ENCODE measurements at regions not wholly inside any gene's neighbourhood (a gene's known extent, or its start where the extent isn't known, plus 50 kb on each side); places are given as distances from the start of the nearest gene placed in this dataset.

DNA sequence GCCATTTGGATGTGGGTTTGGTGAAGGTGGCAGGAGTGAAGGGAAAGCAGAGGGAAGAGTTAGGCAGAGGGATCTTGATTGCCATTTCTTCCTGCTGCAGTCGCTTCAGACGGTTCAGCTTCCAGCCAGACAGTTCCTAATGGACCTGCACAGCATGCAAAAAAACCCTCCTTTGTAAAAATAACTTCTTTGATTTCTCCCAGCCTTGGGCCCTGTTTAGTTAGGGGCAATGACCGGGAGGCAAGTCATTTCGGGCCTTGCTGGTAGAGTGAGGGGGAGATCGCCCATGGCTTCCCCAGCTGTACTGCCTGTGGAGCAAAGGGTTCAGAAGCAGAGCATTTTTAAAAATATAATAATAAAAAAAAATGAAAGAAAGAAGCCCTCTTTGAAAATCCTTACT lies 67.2 kb upstream of the TLE1 start:
- TF ChIP-seq, protein P1, sequence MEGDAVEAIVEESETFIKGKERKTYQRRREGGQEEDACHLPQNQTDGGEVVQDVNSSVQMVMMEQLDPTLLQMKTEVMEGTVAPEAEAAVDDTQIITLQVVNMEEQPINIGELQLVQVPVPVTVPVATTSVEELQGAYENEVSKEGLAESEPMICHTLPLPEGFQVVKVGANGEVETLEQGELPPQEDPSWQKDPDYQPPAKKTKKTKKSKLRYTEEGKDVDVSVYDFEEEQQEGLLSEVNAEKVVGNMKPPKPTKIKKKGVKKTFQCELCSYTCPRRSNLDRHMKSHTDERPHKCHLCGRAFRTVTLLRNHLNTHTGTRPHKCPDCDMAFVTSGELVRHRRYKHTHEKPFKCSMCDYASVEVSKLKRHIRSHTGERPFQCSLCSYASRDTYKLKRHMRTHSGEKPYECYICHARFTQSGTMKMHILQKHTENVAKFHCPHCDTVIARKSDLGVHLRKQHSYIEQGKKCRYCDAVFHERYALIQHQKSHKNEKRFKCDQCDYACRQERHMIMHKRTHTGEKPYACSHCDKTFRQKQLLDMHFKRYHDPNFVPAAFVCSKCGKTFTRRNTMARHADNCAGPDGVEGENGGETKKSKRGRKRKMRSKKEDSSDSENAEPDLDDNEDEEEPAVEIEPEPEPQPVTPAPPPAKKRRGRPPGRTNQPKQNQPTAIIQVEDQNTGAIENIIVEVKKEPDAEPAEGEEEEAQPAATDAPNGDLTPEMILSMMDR (IDR thresholded peaks at IDR 0.05; ENCODE audit: low read depth, low read length) = no peak
- Histone ChIP-seq H3K27me3 (ENCODE audit: control insufficient read depth, insufficient read depth, low read length) (no peaks in the 10 kb centered on the region), H3K27ac (ENCODE audit: low read depth, low read length) (no peak overlapping the region), H3K9me3 (ENCODE audit: control insufficient read depth, insufficient read depth, low read length) (no peaks in the 10 kb centered on the region; the same call in 1 of the 2 replicates), H3K4me3 (ENCODE audit: low read depth, low read length) (no peak overlapping the region)
- ChIA-PET CTCF (no interaction called here), POLR2A (interaction anchor here (0.7 kb wide), 1 partner anchor 9 kb away, joined by 3 read pairs; no protein-coding TSS in a partner anchor)
- DNase-seq (ENCODE audit: low read depth, low spot score) = no peak

GRCh38 chr9:81758123-81758797 lies 68.9 kb upstream of the TLE1 start:
- ChIA-PET CTCF (no interaction called here), POLR2A (no interaction called here)
- Histone ChIP-seq H3K9me3 (ENCODE audit: control insufficient read depth, insufficient read depth, low read length) (no peaks in the 10 kb centered on the region; the same call in 1 of the 2 replicates), H3K27ac (ENCODE audit: low read depth, low read length) (no peak overlapping the region), H3K4me3 (ENCODE audit: low read depth, low read length) (no peak overlapping the region), H3K27me3 (ENCODE audit: control insufficient read depth, insufficient read depth, low read length) (no peaks in the 10 kb centered on the region)
- TF ChIP-seq, protein P1 (IDR thresholded peaks at IDR 0.05; ENCODE audit: low read depth, low read length) = no peak
- no peak for DNase-seq (ENCODE audit: low read depth, low spot score)

- TF ChIP-seq, protein P1 (IDR thresholded peaks at IDR 0.05; ENCODE audit: low read depth, low read length) = no peak
- Histone ChIP-seq H3K4me3 (ENCODE audit: low read depth, low read length) (no peak overlapping the region), H3K27ac (ENCODE audit: low read depth, low read length) (no peak overlapping the region), H3K27me3 (ENCODE audit: control insufficient read depth, insufficient read depth, low read length) (no peaks in the 10 kb centered on the region), H3K9me3 (ENCODE audit: control insufficient read depth, insufficient read depth, low read length) (no peaks in the 10 kb centered on the region; the same call in 1 of the 2 replicates)
- DNase-seq (ENCODE audit: low read depth, low spot score) = peak; percentile 88
- POLR2A ChIA-PET = no interaction called here
- CTCF ChIA-PET = no interaction called here
These were observed 70.4 kb upstream of the TLE1 start for GRCh38 chr9:81759680-81760215.

- H3K4me3 ChIP-seq (ENCODE audit: low read depth, low read length) = no peak overlapping the region
- H3K27ac ChIP-seq (ENCODE audit: low read depth, low read length) = no peak overlapping the region
- POLR2A ChIA-PET = no interaction called here
These were observed 78.6 kb upstream of the TLE1 start for GRCh38 chr9:81767921-81768320.

DNA sequence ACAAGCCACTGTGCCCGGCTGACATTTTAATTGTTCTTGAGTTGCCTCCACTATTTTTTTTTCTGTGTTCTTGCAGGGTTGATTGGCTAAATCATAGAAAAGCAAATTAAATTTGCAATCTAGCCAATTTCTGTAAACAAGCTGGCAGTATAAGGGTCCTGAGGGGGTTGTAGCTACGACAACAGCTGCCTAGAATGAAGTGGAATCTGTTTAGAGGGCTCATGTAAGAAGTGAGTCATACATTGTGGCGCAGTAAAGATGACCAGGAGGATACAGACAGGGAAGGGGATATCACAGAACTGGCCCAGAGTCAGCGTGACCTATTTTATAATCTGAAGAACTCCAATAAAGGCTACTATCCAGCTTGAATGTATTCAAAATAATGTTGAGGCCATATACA lies 82.2 kb upstream of the TLE1 start:
- H3K4me3 ChIP-seq (ENCODE audit: low read depth, low read length) = no peak overlapping the region
- CTCF ChIA-PET = interaction anchor here (0.7 kb wide), 1 partner anchor 74 kb away, joined by 3 read pairs; no protein-coding TSS in a partner anchor
- TF ChIP-seq, protein P1 (IDR thresholded peaks at IDR 0.05; ENCODE audit: low read depth, low read length) = no peak
- H3K9me3 ChIP-seq (ENCODE audit: control insufficient read depth, insufficient read depth, low read length) = peaks cover 2% of the 10 kb centered on the region; the same call in 1 of the 2 replicates
- H3K27ac ChIP-seq (ENCODE audit: low read depth, low read length) = no peak overlapping the region
- no peaks in the 10 kb centered on the region for H3K27me3 ChIP-seq (ENCODE audit: control insufficient read depth, insufficient read depth, low read length)
- DNase-seq (ENCODE audit: low read depth, low spot score) = no peak
- POLR2A ChIA-PET = no interaction called here

More at GRCh38 chr9:81767921-81768320, 78.6 kb upstream of the TLE1 start:
- no peaks in the 10 kb centered on the region for H3K27me3 ChIP-seq (ENCODE audit: control insufficient read depth, insufficient read depth, low read length)
- peaks cover 2% of the 10 kb centered on the region; the same call in 1 of the 2 replicates for H3K9me3 ChIP-seq (ENCODE audit: control insufficient read depth, insufficient read depth, low read length)
- TF ChIP-seq, protein P1 (IDR thresholded peaks at IDR 0.05; ENCODE audit: low read depth, low read length) = no peak
- CTCF ChIA-PET = no interaction called here
- no peak for DNase-seq (ENCODE audit: low read depth, low spot score)
